COLO668 (cell line): ENCODE measurements at regions not wholly inside any gene's neighbourhood (a gene's known extent, or its start where the extent isn't known, plus 50 kb on each side); places are given as distances from the start of the nearest gene placed in this dataset.

Experiments used
- DNase-seq: peaks from one replicate; lab custom pipeline; 2025; ENCODE audit not compliant: unreplicated experiment; lab: John Stamatoyannopoulos, UW

DNA sequence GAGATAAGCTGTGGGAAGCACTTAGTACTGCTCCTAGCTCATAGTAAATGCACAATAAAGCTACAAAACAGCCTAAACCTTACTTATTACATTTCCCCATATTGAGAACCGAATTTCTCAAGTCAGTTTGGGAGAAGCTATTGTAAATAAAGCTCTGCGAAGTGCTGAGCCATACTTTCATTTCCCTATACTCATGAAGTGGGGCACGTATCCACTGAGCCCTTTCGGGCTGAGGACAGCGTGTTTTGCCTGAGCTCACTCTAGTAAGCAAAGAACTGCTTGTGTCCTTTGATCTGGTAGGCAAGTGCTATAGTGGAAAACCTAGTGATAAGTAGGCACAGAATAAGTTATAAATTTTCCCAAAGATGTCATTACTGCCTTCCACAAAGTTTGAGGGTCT, 165.0 kb downstream of the RSL24D1 start:
- no peak for DNase-seq

DNA sequence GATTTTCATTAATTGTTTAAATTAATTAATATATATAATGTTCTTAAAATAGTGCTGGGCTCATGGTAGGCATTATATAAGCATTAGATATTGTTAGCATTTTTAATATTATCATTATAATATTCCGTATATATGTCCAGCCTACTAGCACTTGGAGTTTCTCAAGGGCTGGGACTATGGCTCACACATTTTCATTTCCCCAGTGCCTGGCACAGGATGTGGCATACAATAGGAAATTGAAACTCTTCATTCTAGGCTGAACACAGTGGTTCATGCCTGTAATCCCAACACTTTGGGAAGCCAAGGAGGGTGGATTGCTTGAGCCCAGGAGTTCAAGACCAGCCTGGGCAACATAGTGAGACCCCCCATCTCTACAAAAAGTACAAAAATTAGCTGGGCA, 170.4 kb downstream of the RSL24D1 start:
- DNase-seq = no peak

DNA sequence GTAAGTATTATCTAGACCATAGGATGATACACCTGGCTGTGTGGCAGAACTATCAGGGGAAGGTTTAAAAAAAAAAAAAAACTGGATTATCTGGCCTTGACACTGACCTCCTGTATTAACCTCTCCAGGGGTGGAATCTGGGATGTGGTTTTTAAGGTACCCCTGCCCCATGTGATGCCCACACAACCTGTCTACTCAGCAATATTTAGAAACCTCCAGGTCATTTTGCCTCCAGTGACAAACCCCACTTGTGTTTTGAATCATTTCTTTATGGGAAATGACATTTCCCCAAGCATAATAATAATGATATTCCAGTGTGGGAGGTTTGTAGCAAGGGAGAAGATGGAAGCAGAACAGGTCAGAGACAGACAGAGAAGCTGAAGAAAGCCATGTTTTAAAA, 179.1 kb downstream of the RSL24D1 start:
- DNase-seq = no peak

DNA sequence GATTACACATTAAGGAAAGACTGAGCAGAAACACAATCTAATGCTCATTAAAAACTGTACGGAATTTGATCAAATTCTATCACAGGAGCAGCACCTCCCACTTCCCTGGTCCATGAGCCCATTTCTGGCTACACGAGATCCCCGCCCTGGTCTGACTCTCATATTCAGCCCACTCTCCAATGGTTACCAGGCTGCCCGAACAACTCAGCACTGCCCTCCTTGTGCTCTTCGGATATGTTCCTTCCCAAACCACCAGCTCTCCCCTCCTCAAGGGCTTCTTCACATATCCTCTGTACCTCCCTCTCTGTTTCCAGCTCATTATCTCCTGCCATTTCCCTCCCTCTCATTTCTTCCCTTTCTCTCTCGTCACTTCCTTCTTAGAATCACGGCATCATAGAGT, 180.5 kb downstream of the RSL24D1 start:
- DNase-seq = no peak

DNA sequence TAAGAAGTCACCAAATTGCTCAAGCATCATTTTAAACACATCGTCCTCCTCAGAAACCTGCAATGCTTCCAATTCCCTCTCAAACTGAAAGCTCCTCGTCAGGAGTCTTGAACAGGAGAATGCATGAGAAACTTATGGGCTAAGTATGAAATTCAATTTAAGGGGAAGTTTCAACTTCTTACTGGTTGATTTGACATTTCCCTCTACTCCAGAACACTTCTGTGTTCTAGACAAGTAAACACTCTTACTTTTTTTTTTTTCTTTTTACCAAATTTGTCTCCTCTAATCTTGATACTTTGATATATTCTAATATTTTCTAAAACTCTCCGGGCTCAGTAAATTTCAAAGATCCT, 181.7 kb downstream of the RSL24D1 start:
- no peak for DNase-seq

DNA sequence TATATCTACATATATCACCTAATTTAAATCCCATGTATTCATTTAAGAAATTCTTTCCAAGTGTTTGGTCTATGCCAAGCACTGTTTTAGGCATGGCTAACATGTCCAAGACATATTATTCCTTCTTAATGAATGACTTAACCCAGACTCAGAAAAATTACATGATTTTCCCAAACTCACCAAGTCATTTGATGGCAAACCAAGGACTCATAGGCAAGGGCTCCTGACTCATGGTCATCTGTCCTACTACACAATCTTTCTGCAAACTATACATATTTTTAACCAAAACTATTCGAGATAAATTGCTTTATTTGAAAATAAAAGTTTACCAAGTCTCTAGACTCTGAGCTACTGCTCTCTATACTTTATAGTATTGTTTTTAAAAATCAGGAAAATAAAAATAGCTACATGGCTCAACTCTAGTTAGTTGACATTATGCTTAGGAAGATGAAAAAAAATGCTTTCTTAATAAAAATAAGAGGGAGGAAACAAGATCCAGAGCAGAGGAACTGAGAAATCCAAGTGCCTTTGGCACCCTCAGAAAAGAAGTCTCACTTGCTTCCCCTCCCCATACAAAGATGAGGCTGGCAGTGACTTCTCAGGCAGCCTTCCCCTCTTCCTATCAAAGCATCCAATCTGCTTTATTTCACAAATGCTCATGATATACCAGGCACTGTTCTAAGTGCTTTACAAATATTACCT, 182.2 kb downstream of the RSL24D1 start:
- no peak for DNase-seq

DNA sequence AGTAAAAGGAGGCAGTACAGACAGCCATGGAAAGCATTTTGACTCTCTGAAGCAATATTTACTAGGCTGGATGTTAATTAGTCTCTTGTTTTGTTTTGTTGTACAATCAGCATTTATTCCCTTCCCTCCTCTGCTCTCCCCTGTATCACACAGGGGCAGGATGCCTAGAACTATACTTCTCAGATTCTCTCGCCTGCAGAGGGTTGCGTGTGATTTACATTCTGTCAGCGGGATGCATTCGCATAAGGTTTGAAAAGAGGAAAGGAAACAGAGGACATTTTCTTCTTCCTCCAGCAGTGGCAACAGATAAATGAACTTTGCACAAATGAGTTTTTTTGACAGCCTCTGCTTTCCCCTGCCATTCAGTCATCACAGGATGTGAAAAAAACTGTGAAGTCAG, 188.3 kb downstream of the RSL24D1 start:
- DNase-seq = no peak

DNA sequence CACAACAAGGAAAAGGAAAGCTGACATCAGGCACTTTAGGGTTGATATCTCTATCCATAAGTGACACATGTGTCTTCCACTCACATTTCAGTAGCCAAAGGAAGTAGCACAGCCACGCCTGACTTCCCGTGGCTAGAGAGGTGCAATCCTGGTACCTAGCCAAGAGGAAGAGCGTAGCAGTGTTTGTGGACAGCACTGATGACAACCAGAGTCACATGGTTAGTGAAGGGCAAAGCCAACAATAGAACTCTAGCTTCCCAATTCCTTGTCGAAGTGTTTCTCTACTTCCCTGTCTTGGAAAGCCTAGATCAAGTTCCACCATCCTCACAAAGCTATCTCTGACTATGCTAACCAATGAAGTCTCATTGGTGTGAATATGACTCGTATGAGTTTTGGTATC, 189.2 kb downstream of the RSL24D1 start:
- DNase-seq = no peak

DNA sequence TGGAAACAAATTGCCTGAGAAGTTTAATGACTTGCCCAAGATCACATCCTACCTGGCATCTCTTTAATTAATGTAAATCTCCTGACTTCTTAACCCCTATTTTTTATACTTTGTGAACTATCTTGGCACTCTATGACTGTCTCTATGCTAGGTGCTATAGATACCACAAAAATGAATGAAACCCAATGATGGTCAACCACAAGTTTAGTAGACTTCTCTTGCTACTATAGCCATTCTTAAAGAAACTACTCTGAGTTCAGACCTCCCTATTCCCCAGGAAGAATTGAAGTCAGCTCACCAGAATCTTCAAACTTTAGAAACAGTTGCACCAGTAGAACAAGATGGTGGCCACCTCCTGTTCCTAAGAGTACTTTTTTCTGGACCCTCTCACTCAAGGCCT, 191.1 kb downstream of the RSL24D1 start:
- DNase-seq = no peak

DNA sequence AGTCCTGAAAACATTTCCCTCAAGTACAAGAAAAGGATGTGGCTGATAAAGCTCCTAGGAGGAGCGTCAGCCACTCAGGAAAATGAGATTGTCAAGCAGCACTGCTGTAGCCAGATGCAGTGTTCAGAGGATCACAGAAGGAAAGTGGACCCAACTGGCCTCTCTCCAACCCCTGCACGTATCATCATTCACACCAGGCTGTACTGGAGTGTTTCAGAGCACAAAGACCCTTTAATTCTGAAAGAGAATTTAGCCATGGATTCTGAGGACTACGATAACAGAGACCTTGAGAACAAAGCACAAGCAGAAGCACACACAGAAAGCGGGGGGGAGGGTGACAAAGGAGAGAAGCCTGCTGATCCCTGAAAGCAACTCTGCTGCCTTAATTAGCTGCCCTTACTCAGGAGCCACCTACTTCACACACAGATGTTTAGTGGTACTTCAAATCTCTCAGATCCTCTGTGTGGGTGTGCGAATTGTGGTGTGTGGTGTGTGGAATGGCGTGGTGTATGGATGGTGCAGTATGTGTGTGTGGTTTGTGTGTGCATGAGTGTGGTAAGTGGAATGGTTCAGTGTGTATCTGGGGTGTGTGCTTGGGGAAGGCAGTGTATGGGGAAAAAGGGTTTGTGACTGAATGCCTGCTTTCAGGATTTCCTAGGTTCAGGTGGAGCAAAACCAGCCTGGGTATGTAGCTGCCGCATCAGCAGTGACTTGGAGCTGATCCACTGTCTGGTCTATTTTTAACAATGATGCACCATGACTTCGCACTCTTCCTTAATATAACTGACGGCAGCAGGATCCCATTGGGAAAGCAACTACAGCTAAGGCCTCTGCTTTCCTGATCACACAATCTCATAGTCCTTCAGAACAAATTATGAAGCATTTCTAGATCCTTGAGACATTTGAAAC, 192.5 kb downstream of the RSL24D1 start:
- DNase-seq = no peak

DNA sequence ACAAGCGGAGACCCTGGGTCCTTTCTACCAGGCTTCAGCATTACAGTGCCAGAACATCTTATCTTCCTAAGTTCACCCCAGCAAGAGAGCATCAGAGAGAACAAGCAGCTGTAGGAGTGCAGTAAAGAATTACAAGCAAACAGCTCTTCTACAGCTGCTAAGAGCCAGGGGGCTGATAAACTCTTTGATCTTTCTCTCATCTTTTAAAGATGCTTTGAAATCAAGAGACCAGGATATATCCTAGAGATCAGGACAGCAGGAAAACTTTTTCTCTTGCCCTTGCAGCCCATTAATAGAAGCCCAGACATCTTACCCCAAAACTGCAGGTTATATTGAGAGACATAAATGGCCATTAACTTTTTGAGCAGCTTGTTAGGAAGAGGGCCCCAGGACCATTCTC, 198.1 kb downstream of the RSL24D1 start:
- no peak for DNase-seq

DNA sequence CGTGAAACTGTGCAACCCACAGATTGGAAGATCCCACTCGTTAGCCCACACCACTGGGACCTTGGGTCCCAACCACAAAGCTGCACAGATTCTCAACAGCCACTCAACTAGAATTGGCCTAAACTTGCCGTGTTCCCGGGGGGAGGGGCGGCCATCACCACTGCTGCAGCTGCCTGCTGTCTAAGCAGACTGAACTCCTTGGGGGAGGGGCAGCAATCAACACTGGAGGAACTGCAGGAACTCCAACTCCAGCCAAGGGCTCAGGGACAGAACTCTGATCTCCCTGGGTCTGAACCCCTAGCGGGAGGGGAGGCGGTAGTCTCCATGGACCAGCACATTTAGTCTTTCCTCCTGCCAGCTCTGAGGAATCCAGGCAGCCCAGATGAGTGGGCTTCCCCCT, 205.9 kb downstream of the RSL24D1 start:
- no peak for DNase-seq

DNA sequence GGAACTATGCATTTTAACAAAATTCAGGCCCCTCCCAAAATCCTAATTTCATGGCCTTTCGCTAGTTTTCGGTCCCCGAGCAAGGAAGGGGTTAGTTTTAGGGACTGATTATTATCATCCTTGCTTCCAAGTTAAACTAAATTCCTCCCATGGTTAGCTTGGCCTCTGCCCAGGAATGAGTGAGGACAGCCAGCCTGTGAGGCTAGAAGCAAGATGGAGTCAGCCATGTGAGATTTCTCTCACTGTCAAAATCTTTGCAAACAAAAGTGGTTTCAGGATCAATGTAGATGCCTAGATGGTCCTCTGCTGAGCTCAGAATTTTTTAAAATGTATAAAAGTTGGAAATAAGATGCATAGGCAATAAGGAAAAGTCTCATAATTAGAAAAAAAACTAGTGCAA, 208.9 kb downstream of the RSL24D1 start:
- DNase-seq = no peak

DNA sequence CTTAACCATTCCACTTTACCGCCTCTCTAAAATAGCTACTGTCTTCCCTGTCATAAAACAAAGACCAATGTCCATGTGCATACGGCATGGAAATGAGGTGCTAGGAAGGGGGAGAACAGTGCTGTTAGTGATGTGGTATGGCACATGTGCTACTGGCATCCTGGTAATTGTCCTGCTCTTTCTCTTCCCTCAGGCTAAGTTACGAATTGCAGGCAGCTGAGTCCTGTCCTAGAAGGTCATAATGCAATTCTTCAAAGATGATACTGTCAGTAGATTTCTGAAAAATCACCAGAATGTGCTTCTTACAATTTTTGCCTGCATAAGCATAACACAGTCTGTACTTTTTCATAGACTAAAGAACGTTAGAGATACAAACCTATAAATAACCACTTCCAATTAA, 216.8 kb downstream of the RSL24D1 start:
- no peak for DNase-seq

DNA sequence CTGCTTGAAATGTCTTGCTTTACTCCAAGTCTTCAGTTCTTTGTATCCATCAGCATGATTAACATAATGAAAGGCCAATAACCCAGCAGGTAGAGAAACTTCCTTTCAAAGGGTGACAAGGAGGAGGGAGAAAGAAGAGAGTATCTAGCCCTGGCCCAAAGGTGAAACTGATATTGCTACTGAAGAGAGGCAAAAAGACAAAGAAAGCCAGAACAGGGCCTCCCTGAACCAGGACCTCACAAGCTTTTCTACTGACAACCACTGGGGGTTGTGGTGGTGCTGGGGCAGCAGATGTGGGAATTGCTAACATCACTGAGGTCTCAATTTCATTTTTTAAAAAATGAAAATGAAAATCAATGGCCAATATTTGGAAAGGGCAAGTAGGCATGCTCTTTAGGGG, 234.1 kb downstream of the RSL24D1 start:
- DNase-seq = no peak

DNA sequence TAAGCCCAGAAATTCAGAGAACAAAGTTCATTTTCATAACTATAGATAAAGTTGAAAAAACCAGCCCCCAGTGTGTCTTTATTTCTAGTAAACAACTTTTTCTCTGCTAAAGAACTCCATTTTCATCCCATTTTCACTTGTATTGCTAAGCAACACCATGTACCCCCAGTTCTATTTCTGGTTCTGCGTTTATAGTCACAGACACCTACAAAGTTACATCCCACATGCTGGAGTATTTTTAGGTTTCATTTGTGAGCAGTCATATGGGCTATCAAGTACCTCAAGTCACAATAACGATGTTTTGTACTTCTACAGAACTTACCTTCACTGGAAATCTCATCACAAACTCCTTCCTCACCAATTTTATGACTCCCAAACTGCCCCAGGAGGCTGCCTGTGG, 236.5 kb downstream of the RSL24D1 start:
- no peak for DNase-seq

DNA sequence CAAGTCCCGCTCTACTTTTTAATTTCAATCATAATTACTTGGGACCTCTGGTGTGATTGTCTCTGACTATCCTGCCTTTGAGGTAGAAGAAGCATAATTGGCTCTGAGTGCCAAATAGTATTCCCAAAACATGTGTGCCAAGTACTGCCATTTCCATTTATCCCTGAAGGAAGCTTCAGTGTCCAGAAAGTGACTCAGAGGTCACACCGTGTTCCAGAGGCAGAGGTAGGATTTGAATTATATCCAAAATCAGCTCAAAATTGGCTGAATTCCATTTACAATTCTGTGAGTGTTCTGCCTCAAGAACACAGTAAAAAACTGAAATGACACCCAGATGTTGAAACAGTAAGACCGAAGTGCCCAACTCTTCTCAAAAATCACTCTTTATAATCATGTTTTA, 255.3 kb downstream of the RSL24D1 start:
- no peak for DNase-seq

DNA sequence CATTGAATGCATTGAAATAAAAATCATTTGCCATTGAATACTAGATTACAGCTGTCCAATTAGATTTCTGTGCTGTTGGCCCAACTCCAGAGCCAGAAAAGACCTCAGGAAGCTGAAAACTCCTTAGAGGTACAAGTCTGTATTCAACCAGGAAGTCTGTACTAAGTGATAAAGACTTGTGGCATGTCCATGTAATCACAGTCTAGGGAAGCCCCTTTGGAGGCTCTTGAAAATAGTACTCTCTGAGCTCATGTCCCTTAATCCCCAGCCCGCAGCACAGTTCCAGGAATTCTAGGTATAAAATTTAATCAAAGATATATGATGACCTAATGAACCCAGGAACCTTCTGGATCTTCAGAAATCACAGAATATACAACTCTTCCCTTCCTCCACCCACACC, 279.4 kb downstream of the RSL24D1 start:
- DNase-seq = no peak

DNA sequence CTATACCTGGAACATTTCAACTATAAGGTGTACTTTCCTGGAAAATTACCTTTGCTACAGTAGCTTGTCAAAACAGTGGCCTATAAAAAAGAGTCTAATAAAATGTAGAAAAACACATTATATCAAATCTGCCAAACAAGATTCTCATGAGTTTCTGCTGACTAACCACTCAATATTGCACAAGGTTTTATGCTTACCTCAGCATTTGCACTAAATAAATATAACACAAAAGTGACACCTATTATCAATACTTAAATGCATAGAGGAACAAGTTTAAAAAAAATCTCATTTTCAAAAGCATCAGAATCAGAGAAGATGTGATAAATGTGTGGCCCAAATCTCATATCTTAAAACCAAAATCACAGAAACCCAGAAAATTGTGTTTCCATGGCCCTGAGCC, 281.4 kb downstream of the RSL24D1 start:
- no peak for DNase-seq

DNA sequence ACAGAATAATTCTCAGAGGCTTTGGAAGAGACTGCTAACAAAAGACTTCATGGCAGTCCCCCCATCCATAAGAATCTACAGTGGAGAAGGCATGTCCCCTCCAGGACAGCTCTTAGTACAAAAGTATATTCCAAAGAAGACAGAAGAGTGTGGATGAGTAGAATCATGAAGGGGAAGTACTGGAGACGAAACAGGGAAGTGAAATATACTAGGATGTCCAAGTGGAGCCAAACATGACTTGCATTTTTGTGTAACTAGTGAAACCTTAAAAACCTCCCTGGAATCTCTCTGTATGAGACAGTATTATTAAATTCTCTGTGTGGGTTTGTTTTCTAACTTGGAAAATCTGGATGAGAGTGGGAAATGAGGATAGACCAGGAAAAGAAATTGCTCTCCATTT, 312.4 kb downstream of the RSL24D1 start:
- DNase-seq = no peak

DNA sequence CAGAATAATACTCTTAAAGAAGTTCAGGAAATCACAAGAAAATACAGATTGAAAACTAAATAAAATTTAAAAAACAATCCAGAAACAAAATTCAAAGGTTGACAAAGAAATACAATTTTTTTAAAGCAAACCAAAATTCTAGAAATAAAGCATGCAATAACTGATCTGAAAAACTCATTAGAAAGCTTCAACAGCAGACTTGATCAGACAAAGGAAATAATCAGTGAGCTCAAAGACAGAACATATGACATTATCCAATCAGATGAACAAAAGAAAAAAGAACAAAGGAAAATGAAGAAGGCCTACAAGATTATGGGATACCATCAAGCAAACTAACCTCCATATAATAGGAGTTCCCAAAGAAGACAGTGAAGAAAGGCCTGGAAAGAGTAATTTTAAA, 336.8 kb downstream of the RSL24D1 start:
- DNase-seq = no peak

DNA sequence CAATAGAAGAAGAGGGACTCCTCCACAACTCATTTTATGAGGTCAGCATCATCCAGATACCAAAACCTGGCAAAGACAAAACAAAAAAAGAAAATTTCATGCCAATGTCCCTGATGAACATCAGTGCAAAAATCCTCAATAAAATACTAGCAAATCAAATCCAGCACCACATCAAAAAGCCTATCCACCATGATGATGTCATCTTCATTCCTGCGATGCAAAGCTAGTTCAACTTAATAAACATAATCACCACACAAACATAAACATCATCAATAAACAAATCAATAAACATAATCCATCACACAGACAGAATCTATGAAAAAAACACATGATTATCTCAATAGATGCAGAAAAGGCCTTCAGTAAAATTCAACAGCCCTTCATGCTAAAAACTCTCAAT, 342.1 kb downstream of the RSL24D1 start:
- no peak for DNase-seq

DNA sequence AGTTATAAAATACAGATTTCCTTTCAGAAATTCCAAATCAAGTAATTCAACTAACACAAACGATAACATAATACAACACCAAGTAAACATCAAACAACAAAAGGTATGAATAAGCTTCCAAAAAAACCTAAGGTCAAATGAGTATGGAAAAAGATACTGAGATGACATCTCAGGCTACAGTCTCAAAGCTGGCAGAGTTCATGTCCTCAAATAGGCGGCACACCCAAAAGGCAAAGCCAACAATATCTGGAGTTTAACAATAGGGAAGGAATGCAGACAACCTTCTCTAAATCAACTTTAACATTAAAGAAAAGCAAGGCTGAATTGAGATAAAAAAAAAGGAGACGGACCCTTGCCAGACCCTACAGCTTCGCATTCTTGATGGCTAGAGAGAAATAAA, 346.6 kb downstream of the RSL24D1 start:
- no peak for DNase-seq
